Heart left ventricle (tissue), 16 donors: ENCODE measurements at regions not wholly inside any gene's neighbourhood (a gene's known extent, or its start where the extent isn't known, plus 50 kb on each side); places are given as distances from the start of the nearest gene placed in this dataset.
"Not testable (repeated sequence)": the region's sequence is repeated elsewhere in the genome, so short reads cannot be mapped to it uniquely, and the experiment has no call there.

Source experiments
- ATAC-seq, 4 donors: fragments of 200-7000 bp; cut with Tn5 transposase; one replicate each; pipeline ENCODE4 v1.9.1; 2020 to 2022; ENCODE audit warnings: moderate library complexity in 4 of 4, mild to moderate bottlenecking in 3 of 4, moderate number of reproducible peaks in 1 of 4
- DNase-seq, 5 donors: peaks; one replicate each; pipeline ENCODE4 v3.0.0-alpha.2; 2020
- H3K27ac ChIP-seq, 12 donors: fragments of 200-600 bp; sonication (generic) in 4 of 12; one replicate each; pipeline versions ENCODE4 v1.5.0 to v1.8.0; 2016 to 2022; ENCODE audit warnings: mild to moderate bottlenecking in 2 of 12
- H3K27me3 ChIP-seq, 9 donors: fragments of 200-600 bp; sonication (generic) in 2 of 9; one replicate each; pipeline versions ENCODE4 v1.5.1 to v1.8.0; 2016 to 2022; ENCODE audit warnings: mild to moderate bottlenecking in 3 of 9
- H3K36me3 ChIP-seq, 9 donors: fragments of 200-600 bp; sonication (generic) in 2 of 9; one replicate each; pipeline versions ENCODE4 v1.5.0 to v1.8.0; 2018 to 2022; ENCODE audit warnings: mild to moderate bottlenecking in 2 of 9
- H3K4me1 ChIP-seq, 12 donors: fragments of 200-600 bp; sonication (generic) in 4 of 12; one replicate each; pipeline versions ENCODE4 v1.5.0 to v1.8.0; 2016 to 2022; ENCODE audit warnings: mild to moderate bottlenecking in 3 of 12
- H3K4me3 ChIP-seq, 12 donors: fragments of 200-600 bp; sonication (generic) in 4 of 12; one replicate each; pipeline versions ENCODE4 v1.5.0 to v1.8.0; 2017 to 2022; ENCODE audit warnings: mild to moderate bottlenecking in 9 of 12, moderate library complexity in 4 of 12
- H3K9me3 ChIP-seq, 12 donors: fragments of 200-600 bp; sonication (generic) in 4 of 12; one replicate each; pipeline versions ENCODE4 v1.5.0 to v1.8.0; 2016 to 2022; ENCODE audit warnings: mild to moderate bottlenecking in 1 of 12
- POLR2A ChIP-seq, 2 donors: fragments of 450-650 bp; IDR thresholded peaks; one replicate each; pipeline ENCODE4 v1.6.1; 2017; ENCODE audit warnings: antibody characterized with exemption in 2 of 2, mild to moderate bottlenecking in 2 of 2, moderate library complexity in 2 of 2
- WGBS, 4 donors: extraction: QIAGEN DNeasy Blood & Tissue Kit in 2 of 4; methylation state at CpG; one replicate each; pipeline versions ENCODE4 v1.1.5 to v1.1.7; 2013 to 2018; 5-methylcytosine and 5-hydroxymethylcytosine counted together
- intact Hi-C, 10 donors: fragments of 100-400 bp; cut with DNase I; formaldehyde crosslinking; loops; one replicate each; pipeline versions ENCODE4 v1.11.1 to v1.14.2; 2022
- TF ChIP-seq, protein P1 (sequence below), 12 donors: fragments of 200-600 bp; sonication (generic) in 4 of 12; IDR thresholded peaks; one replicate each; pipeline versions ENCODE4 v1.5.0 to v1.8.0; 2018 to 2022; ENCODE audit warnings: antibody characterized with exemption in 12 of 12, mild to moderate bottlenecking in 5 of 12
- donor health status: ischemic (EF 13 %, LVEDD 7.1; RV severe dilation, severe dysfunction).
- donor health status: healthy with polysubstance abuse.
- donor health status: DM: no; HTN: yes; CAD: no.
- donor health status: DM: no; HTN: no; CAD: no.
- donor health status: ischemic (EF 25% LVEDD 6.9; RV normal size, moderate dysfunction).
- donor health status: ischemic (EF 25% LVEDD 5.7; RV mildly dilated, moderate dysfunction).
- donor health status: healthy.
- donor health status: DM: yes; HTN: yes; CAD: no.
- donor health status: ischemic (EF 35%, LVEDD 5.7; RV mildly dilated, moderate dysfunction).
- donor health status: nonischemic (EF 11% LVEDD 7.7; RV severe dilation, severe dysfunction).
- donor health status: DM: yes; HTN: yes; CAD: no.
- donor health status: PGD.
- donor health status: ischemic (EF 29% LVEDD 5.4; RV normal size, mild dysfunction).
- donor health status: nonischemic (EF 23%, LVEDD 6.1; RV moderate dilation, normal function).

DNA sequence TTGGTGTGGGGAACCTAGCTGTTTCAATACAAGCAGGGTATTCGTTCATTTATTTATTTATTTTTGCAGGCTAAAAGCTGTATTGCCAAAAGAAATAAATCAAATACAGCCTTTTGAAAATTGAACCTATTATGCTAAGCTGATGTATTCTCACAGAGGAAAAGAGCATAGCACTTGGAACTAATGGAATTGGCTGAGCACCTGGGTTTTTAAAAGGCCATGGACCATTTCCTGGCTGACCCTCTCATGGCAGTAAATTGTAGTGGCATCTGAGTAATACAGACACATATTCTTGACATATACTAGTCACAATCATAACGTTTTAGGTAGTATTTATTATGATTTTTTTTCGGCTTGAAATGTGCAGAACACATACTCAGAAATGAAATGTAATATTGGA, 71.8 kb upstream of the ALG13 start:
- H3K27me3 ChIP-seq: peaks cover 0 to 30% (median 0%) of the 10 kb centered on the region in 9 donors
- no peak for TF ChIP-seq POLR2A (IDR thresholded peaks at IDR 0.05)
- TF ChIP-seq, protein P1, sequence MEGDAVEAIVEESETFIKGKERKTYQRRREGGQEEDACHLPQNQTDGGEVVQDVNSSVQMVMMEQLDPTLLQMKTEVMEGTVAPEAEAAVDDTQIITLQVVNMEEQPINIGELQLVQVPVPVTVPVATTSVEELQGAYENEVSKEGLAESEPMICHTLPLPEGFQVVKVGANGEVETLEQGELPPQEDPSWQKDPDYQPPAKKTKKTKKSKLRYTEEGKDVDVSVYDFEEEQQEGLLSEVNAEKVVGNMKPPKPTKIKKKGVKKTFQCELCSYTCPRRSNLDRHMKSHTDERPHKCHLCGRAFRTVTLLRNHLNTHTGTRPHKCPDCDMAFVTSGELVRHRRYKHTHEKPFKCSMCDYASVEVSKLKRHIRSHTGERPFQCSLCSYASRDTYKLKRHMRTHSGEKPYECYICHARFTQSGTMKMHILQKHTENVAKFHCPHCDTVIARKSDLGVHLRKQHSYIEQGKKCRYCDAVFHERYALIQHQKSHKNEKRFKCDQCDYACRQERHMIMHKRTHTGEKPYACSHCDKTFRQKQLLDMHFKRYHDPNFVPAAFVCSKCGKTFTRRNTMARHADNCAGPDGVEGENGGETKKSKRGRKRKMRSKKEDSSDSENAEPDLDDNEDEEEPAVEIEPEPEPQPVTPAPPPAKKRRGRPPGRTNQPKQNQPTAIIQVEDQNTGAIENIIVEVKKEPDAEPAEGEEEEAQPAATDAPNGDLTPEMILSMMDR (IDR thresholded peaks at IDR 0.05): no peak
- DNase-seq (no peak), ATAC-seq (no peak)
- intact Hi-C loops: no loop called here
- no peaks in the 10 kb centered on the region for H3K4me1 ChIP-seq
- no peak overlapping the region for H3K4me3 ChIP-seq
- H3K27ac ChIP-seq: no peak overlapping the region
- 48 to 74% (median 60%) methylated on average over 3 of the region's 3 CpGs for WGBS, 4 donors
- H3K9me3 ChIP-seq: no peaks in the 10 kb centered on the region
- H3K36me3 ChIP-seq: no peaks in the 10 kb centered on the region

DNA sequence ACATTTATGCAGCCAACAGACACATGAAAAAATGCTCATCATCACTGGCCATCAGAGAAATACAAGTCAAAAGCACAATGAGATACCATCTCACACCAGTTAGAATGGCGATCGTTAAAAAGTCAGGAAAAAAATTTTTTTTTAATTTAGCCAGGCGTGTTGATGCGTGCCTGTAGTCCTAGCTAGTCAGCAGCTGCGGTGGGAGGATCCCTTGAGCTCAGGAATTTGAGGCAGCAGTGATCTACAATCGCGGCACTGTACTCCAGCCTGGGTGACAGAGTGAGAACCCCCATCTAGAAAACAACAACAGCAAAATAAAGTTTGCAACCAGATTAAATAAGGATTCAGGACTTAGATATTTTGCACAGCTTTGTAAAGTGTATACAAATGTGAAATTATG, 65.7 kb upstream of the ALG13 start:
- ATAC-seq (no peak), DNase-seq (no peak)
- WGBS, 4 donors: 76 to 85% (median 80%) methylated on average over 7 of the region's 7 CpGs
- TF ChIP-seq, protein P1 (IDR thresholded peaks at IDR 0.05): no peak
- no peak for TF ChIP-seq POLR2A (IDR thresholded peaks at IDR 0.05)
- Histone ChIP-seq H3K4me3 (no peak overlapping the region), H3K9me3 (no peaks in the 10 kb centered on the region), H3K27me3 (peaks cover 0 to 20% (median 0%) of the 10 kb centered on the region in 9 donors), H3K27ac (no peak overlapping the region), H3K4me1 (no peaks in the 10 kb centered on the region), H3K36me3 (no peaks in the 10 kb centered on the region)
- intact Hi-C loops: no loop called here

GRCh38 chrX:111616786-111617185, 64.2 kb upstream of the ALG13 start:
- Histone ChIP-seq H3K4me1 (no peaks in the 10 kb centered on the region), H3K27ac (no peak overlapping the region), H3K36me3 (no peaks in the 10 kb centered on the region), H3K4me3 (no peak overlapping the region), H3K27me3 (peaks cover 0 to 14% (median 0%) of the 10 kb centered on the region in 9 donors), H3K9me3 (no peaks in the 10 kb centered on the region)
- DNase-seq (no peak), ATAC-seq (no peak)
- intact Hi-C loops: no loop called here
- TF ChIP-seq, protein P1 (IDR thresholded peaks at IDR 0.05): no peak
- TF ChIP-seq POLR2A (IDR thresholded peaks at IDR 0.05): no peak

DNA sequence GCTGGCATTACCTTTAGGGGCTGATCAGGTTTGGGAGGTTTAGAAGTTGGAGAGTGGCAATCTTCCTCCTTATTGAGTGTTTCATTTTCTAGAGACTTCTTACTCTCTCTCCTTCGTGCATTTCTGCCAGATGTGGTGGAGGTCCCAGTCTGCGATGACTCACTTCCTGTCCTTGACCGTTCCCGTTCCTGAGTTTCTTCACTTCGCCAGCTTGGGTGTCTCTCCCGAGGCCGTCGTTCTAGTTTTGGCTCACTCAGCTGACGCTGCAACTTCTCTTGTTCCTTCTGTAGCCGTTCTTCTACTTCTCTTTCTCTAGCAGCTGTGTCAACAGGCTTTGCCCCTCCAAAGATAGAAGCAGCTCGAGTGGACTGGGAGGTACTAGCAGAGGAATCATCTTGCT, 60.9 kb upstream of the ALG13 start:
- H3K4me3 ChIP-seq, intact Hi-C loops, H3K4me1 ChIP-seq, H3K27ac ChIP-seq, H3K36me3 ChIP-seq, ATAC-seq, H3K9me3 ChIP-seq, H3K27me3 ChIP-seq: not testable (repeated sequence)
- peak in 2 of 5 donors; percentile 31 to 32 for DNase-seq
- 45 to 73% (median 62%) methylated on average over 11 of the region's 11 CpGs for WGBS, 4 donors

DNA sequence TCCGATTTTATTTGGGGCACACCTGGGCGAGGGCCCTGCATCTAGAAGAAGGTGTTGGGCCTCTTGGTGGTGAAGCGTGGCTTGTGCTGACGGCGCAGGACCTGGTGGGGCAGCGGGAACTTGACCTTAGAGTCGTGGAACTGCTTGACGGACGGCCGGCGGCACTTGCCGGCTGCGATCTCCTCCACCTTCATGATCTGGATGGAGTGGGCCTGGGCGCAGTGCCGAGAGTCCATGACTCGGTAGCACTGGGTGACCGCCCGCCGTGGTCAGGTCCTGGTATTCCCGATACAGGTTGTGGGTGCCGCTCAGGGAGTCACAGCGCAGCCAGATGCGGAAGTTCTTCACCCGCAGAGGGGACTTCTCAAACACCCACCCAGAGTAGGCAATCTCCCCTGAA, 56.8 kb upstream of the ALG13 start:
- H3K4me3 ChIP-seq: no peak overlapping the region
- H3K27me3 ChIP-seq: no peaks in the 10 kb centered on the region
- 83 to 95% (median 89%) methylated on average over 21 to 24 of the region's 24 CpGs for WGBS, 4 donors
- TF ChIP-seq, protein P1 (IDR thresholded peaks at IDR 0.05): no peak
- TF ChIP-seq POLR2A (IDR thresholded peaks at IDR 0.05): no peak
- H3K4me1 ChIP-seq: no peaks in the 10 kb centered on the region
- DNase-seq (no peak), ATAC-seq (no peak)
- H3K27ac ChIP-seq: no peak overlapping the region
- no peaks in the 10 kb centered on the region for H3K9me3 ChIP-seq
- intact Hi-C loops: no loop called here
- no peaks in the 10 kb centered on the region for H3K36me3 ChIP-seq

DNA sequence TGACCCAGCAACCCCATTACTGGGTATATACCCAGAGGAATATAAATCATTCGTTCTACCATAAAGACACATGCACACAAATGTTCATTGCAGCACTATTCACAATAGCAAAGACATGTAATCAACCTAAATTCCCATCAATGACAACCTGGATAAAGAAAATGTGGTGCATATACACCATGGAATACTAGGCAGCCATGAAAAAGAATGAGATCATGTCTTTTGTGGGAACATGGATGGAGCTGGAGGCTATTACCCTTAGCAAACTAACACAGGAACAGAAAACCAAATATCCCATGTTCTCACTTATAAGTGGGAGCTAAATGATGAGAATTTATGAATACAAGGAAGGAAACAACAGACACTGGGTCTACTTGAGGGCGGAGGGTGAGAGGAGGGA, 53.7 kb upstream of the ALG13 start:
- H3K27ac ChIP-seq, H3K36me3 ChIP-seq, H3K4me3 ChIP-seq, H3K9me3 ChIP-seq, H3K4me1 ChIP-seq, intact Hi-C loops, DNase-seq, H3K27me3 ChIP-seq, ATAC-seq: not testable (repeated sequence)
- WGBS, 4 donors: 83 to 92% (median 88%) methylated on average over 2 of the region's 2 CpGs
